NCI-H1417 (cell line): ENCODE measurements at regions not wholly inside any gene's neighbourhood (a gene's known extent, or its start where the extent isn't known, plus 50 kb on each side); places are given as distances from the start of the nearest gene placed in this dataset.
"Not testable (repeated sequence)": the region's sequence is repeated elsewhere in the genome, so short reads cannot be mapped to it uniquely, and the experiment has no call there.

Experiments
- DNase-seq, 3 experiments: peaks; one replicate each; lab custom pipeline; 2025; lab: John Stamatoyannopoulos, UW

GRCh38 chr18:76720683-76721082 lies 101.7 kb upstream of the ZNF236 start:
- DNase-seq = no peak

GRCh38 chr18:76715012-76715610 lies 107.2 kb upstream of the ZNF236 start:
- DNase-seq = no peak

- DNase-seq = no peak
Measured at GRCh38 chr18:76713432-76713831, 108.9 kb upstream of the ZNF236 start.

- DNase-seq = no peak
Measured at GRCh38 chr18:76712511-76713140, 109.7 kb upstream of the ZNF236 start.

GRCh38 chr18:76710646-76711520 lies 111.5 kb upstream of the ZNF236 start:
- no peak for DNase-seq

GRCh38 chr18:76709659-76710645 lies 112.4 kb upstream of the ZNF236 start:
- DNase-seq = peak; percentile 52 to 91 (median 70)

GRCh38 chr18:76708722-76709353 lies 113.5 kb upstream of the ZNF236 start:
- no peak for DNase-seq

GRCh38 chr18:76708071-76708721 lies 114.2 kb upstream of the ZNF236 start:
- no peak for DNase-seq

- no peak for DNase-seq
Measured at GRCh38 chr18:76707534-76707933, 114.8 kb upstream of the ZNF236 start.

- not testable (repeated sequence) for DNase-seq
Measured at GRCh38 chr18:76704589-76704988, 117.8 kb upstream of the ZNF236 start.

- peak in 2 of 3 experiments; percentile 50 to 80 for DNase-seq
Measured at GRCh38 chr18:76699923-76700322, 122.4 kb upstream of the ZNF236 start.

- DNase-seq = peak in 1 of 3 experiments; percentile 70
Measured at GRCh38 chr18:76697441-76697901, 124.9 kb upstream of the ZNF236 start.

- no peak for DNase-seq
Measured at GRCh38 chr18:76691800-76692199, 130.6 kb upstream of the ZNF236 start.

GRCh38 chr18:76689646-76690264 lies 132.6 kb upstream of the ZNF236 start:
- peak in 1 of 3 experiments; percentile 35 for DNase-seq

- DNase-seq = no peak
Measured at GRCh38 chr18:76688724-76689472, 133.5 kb upstream of the ZNF236 start.

GRCh38 chr18:76687304-76687962 lies 134.9 kb upstream of the ZNF236 start:
- peak in 2 of 3 experiments; percentile 76 to 95 for DNase-seq

- DNase-seq = peak; percentile 44 to 94 (median 90)
Measured at GRCh38 chr18:76686737-76687231, 135.6 kb upstream of the ZNF236 start.

- DNase-seq = no peak
Measured at GRCh38 chr18:76685860-76686259, 136.5 kb upstream of the ZNF236 start.
